Activated naive CD8-positive, alpha-beta T cell (primary cell): ENCODE measurements at regions not wholly inside any gene's neighbourhood (a gene's known extent, or its start where the extent isn't known, plus 50 kb on each side); places are given as distances from the start of the nearest gene placed in this dataset.

ENCODE experiments used
- H3K27ac Mint-ChIP-seq: one replicate; pipeline ENCODE4 v1.8.0; 2021; ENCODE audit warnings: mixed read lengths
- H3K27me3 Mint-ChIP-seq: one replicate; pipeline ENCODE4 v1.8.0; 2021; ENCODE audit warnings: mixed read lengths
- H3K36me3 Mint-ChIP-seq: one replicate; pipeline ENCODE4 v1.8.0; 2021; ENCODE audit warnings: mixed read lengths
- H3K4me1 Mint-ChIP-seq: one replicate; pipeline ENCODE4 v1.8.0; 2021; ENCODE audit warnings: low read depth, mixed read lengths
- H3K4me3 Mint-ChIP-seq: one replicate; pipeline ENCODE4 v1.8.0; 2021; ENCODE audit warnings: mild to moderate bottlenecking, mixed read lengths
- H3K9me3 Mint-ChIP-seq: one replicate; pipeline ENCODE4 v1.8.0; 2021; ENCODE audit warnings: low read depth, mixed read lengths

- no peak overlapping the region for H3K27ac Mint-ChIP-seq
- peaks cover 18% of the 10 kb centered on the region for H3K9me3 Mint-ChIP-seq
- H3K27me3 Mint-ChIP-seq = peaks cover 6% of the 10 kb centered on the region
- H3K4me1 Mint-ChIP-seq = no peaks in the 10 kb centered on the region
- H3K4me3 Mint-ChIP-seq = no peak overlapping the region
- H3K36me3 Mint-ChIP-seq = peaks cover 5% of the 10 kb centered on the region
Observed at GRCh38 chr7:110119883-110120581, 970.9 kb upstream of the LRRN3 start.

GRCh38 chr7:110129159-110129558, 961.8 kb upstream of the LRRN3 start:
- Mint-ChIP-seq H3K27me3 (no peaks in the 10 kb centered on the region), H3K4me3 (no peak overlapping the region), H3K27ac (no peak overlapping the region), H3K9me3 (peaks cover 9% of the 10 kb centered on the region), H3K4me1 (no peaks in the 10 kb centered on the region), H3K36me3 (no peaks in the 10 kb centered on the region)

GRCh38 chr7:110130669-110131068, 960.3 kb upstream of the LRRN3 start:
- H3K4me1 Mint-ChIP-seq = no peaks in the 10 kb centered on the region
- no peaks in the 10 kb centered on the region for H3K36me3 Mint-ChIP-seq
- H3K27ac Mint-ChIP-seq = no peak overlapping the region
- H3K4me3 Mint-ChIP-seq = no peak overlapping the region
- H3K27me3 Mint-ChIP-seq = no peaks in the 10 kb centered on the region
- H3K9me3 Mint-ChIP-seq = no peaks in the 10 kb centered on the region

- no peak overlapping the region for H3K27ac Mint-ChIP-seq
Observed at GRCh38 chr7:110131344-110131743, 959.6 kb upstream of the LRRN3 start.

GRCh38 chr7:110139056-110139455, 951.9 kb upstream of the LRRN3 start:
- H3K4me1 Mint-ChIP-seq = no peaks in the 10 kb centered on the region
- peaks cover 2% of the 10 kb centered on the region for H3K36me3 Mint-ChIP-seq
- no peaks in the 10 kb centered on the region for H3K9me3 Mint-ChIP-seq
- H3K27ac Mint-ChIP-seq = no peak overlapping the region
- H3K27me3 Mint-ChIP-seq = peaks cover 3% of the 10 kb centered on the region
- no peak overlapping the region for H3K4me3 Mint-ChIP-seq

More at GRCh38 chr7:110131344-110131743, 959.6 kb upstream of the LRRN3 start:
- Mint-ChIP-seq H3K27me3 (no peaks in the 10 kb centered on the region), H3K9me3 (no peaks in the 10 kb centered on the region), H3K36me3 (no peaks in the 10 kb centered on the region), H3K4me3 (no peak overlapping the region), H3K4me1 (no peaks in the 10 kb centered on the region)

- H3K27ac Mint-ChIP-seq = no peak overlapping the region
- H3K36me3 Mint-ChIP-seq = no peaks in the 10 kb centered on the region
- no peak overlapping the region for H3K4me3 Mint-ChIP-seq
- no peaks in the 10 kb centered on the region for H3K4me1 Mint-ChIP-seq
- H3K27me3 Mint-ChIP-seq = peaks cover 1% of the 10 kb centered on the region
- H3K9me3 Mint-ChIP-seq = no peaks in the 10 kb centered on the region
Observed at GRCh38 chr7:110142939-110143526, 947.9 kb upstream of the LRRN3 start.

- H3K4me3 Mint-ChIP-seq = no peak overlapping the region
- H3K27me3 Mint-ChIP-seq = no peaks in the 10 kb centered on the region
Observed at GRCh38 chr7:110144599-110144998, 946.3 kb upstream of the LRRN3 start.

GRCh38 chr7:110148054-110148453, 942.9 kb upstream of the LRRN3 start:
- Mint-ChIP-seq H3K36me3 (no peaks in the 10 kb centered on the region), H3K4me3 (no peak overlapping the region), H3K27ac (no peak overlapping the region), H3K4me1 (no peaks in the 10 kb centered on the region), H3K27me3 (no peaks in the 10 kb centered on the region), H3K9me3 (no peaks in the 10 kb centered on the region)

More at GRCh38 chr7:110144599-110144998, 946.3 kb upstream of the LRRN3 start:
- Mint-ChIP-seq H3K36me3 (no peaks in the 10 kb centered on the region), H3K27ac (no peak overlapping the region), H3K4me1 (no peaks in the 10 kb centered on the region), H3K9me3 (no peaks in the 10 kb centered on the region)

- Mint-ChIP-seq H3K4me1 (no peaks in the 10 kb centered on the region), H3K27me3 (peaks cover 6% of the 10 kb centered on the region), H3K4me3 (no peak overlapping the region), H3K27ac (no peak overlapping the region), H3K9me3 (no peaks in the 10 kb centered on the region), H3K36me3 (no peaks in the 10 kb centered on the region)
Observed at GRCh38 chr7:110153222-110153621, 937.7 kb upstream of the LRRN3 start.

- Mint-ChIP-seq H3K4me3 (no peak overlapping the region), H3K36me3 (no peaks in the 10 kb centered on the region), H3K4me1 (no peaks in the 10 kb centered on the region), H3K27ac (no peak overlapping the region), H3K27me3 (peaks cover 6% of the 10 kb centered on the region), H3K9me3 (no peaks in the 10 kb centered on the region)
Observed at GRCh38 chr7:110156511-110156910, 934.4 kb upstream of the LRRN3 start.

- Mint-ChIP-seq H3K27me3 (peaks cover 6% of the 10 kb centered on the region), H3K36me3 (no peaks in the 10 kb centered on the region), H3K4me1 (no peaks in the 10 kb centered on the region), H3K4me3 (no peak overlapping the region), H3K27ac (no peak overlapping the region), H3K9me3 (no peaks in the 10 kb centered on the region)
Observed at GRCh38 chr7:110157631-110158362, 933.1 kb upstream of the LRRN3 start.

- H3K4me3 Mint-ChIP-seq = no peak overlapping the region
- no peaks in the 10 kb centered on the region for H3K4me1 Mint-ChIP-seq
- H3K27me3 Mint-ChIP-seq = no peaks in the 10 kb centered on the region
- no peak overlapping the region for H3K27ac Mint-ChIP-seq
- H3K9me3 Mint-ChIP-seq = no peaks in the 10 kb centered on the region
- H3K36me3 Mint-ChIP-seq = no peaks in the 10 kb centered on the region
Observed at GRCh38 chr7:110168010-110168409, 922.9 kb upstream of the LRRN3 start.

- no peak overlapping the region for H3K27ac Mint-ChIP-seq
- no peaks in the 10 kb centered on the region for H3K9me3 Mint-ChIP-seq
- H3K4me1 Mint-ChIP-seq = no peaks in the 10 kb centered on the region
- no peaks in the 10 kb centered on the region for H3K36me3 Mint-ChIP-seq
- no peaks in the 10 kb centered on the region for H3K27me3 Mint-ChIP-seq
- no peak overlapping the region for H3K4me3 Mint-ChIP-seq
Observed at GRCh38 chr7:110170841-110171240, 920.1 kb upstream of the LRRN3 start.

- H3K4me1 Mint-ChIP-seq = peaks cover 8% of the 10 kb centered on the region
- H3K36me3 Mint-ChIP-seq = no peaks in the 10 kb centered on the region
- H3K27ac Mint-ChIP-seq = no peak overlapping the region
Observed at GRCh38 chr7:110177463-110177862, 913.5 kb upstream of the LRRN3 start.

GRCh38 chr7:110179037-110179436, 911.9 kb upstream of the LRRN3 start:
- no peak overlapping the region for H3K4me3 Mint-ChIP-seq
- H3K27ac Mint-ChIP-seq = no peak overlapping the region
- peaks cover 8% of the 10 kb centered on the region for H3K4me1 Mint-ChIP-seq
- no peaks in the 10 kb centered on the region for H3K36me3 Mint-ChIP-seq
- H3K9me3 Mint-ChIP-seq = no peaks in the 10 kb centered on the region
- no peaks in the 10 kb centered on the region for H3K27me3 Mint-ChIP-seq

More at GRCh38 chr7:110177463-110177862, 913.5 kb upstream of the LRRN3 start:
- no peaks in the 10 kb centered on the region for H3K27me3 Mint-ChIP-seq
- no peaks in the 10 kb centered on the region for H3K9me3 Mint-ChIP-seq
- H3K4me3 Mint-ChIP-seq = no peak overlapping the region
